Kidney epithelial cell (primary cell): ENCODE measurements at regions not wholly inside any gene's neighbourhood (a gene's known extent, or its start where the extent isn't known, plus 50 kb on each side); places are given as distances from the start of the nearest gene placed in this dataset.

Source experiments
- DNase-seq: peaks from one replicate; pipeline ENCODE4 v3.0.0-alpha.2; 2010; ENCODE audit warnings: low read depth
- H3K27me3 ChIP-seq: 2 replicates; pipeline ENCODE4 v1.6.0; 2011; ENCODE audit warnings: low read length; ENCODE audit not compliant: control insufficient read depth, insufficient read depth
- H3K36me3 ChIP-seq: 2 replicates; pipeline ENCODE4 v1.5.1; 2011; ENCODE audit warnings: low read length; ENCODE audit not compliant: control insufficient read depth, insufficient read depth
- H3K4me3 ChIP-seq: 2 replicates; pipeline ENCODE4 v1.5.1; 2011; ENCODE audit warnings: low read depth, mild to moderate bottlenecking, control low read depth, low read length
- CTCF ChIP-seq: IDR thresholded peaks from 2 replicates; pipeline ENCODE4 v1.5.1; 2011; ENCODE audit warnings: mild to moderate bottlenecking, moderate library complexity, low read length, control low read depth, inconsistent platforms; ENCODE audit not compliant: insufficient read depth, poor library complexity, severe bottlenecking

- H3K36me3 ChIP-seq = no peaks in the 10 kb centered on the region
- no peak for DNase-seq
- H3K27me3 ChIP-seq = no peaks in the 10 kb centered on the region
- TF ChIP-seq CTCF = no peak
- no peak overlapping the region for H3K4me3 ChIP-seq
Observed at GRCh38 chr2:145593280-145593679, 1073.4 kb upstream of the ZEB2 start.

- TF ChIP-seq CTCF = no peak
- no peaks in the 10 kb centered on the region for H3K27me3 ChIP-seq
- no peak overlapping the region for H3K4me3 ChIP-seq
- DNase-seq = no peak
- no peaks in the 10 kb centered on the region for H3K36me3 ChIP-seq
Observed at GRCh38 chr2:145592361-145592760, 1072.4 kb upstream of the ZEB2 start.

GRCh38 chr2:145591109-145591809, 1071.3 kb upstream of the ZEB2 start:
- DNase-seq = no peak
- Histone ChIP-seq H3K36me3 (no peaks in the 10 kb centered on the region), H3K27me3 (no peaks in the 10 kb centered on the region), H3K4me3 (no peak overlapping the region)
- no peak for TF ChIP-seq CTCF

GRCh38 chr2:145587922-145588321, 1068.0 kb upstream of the ZEB2 start:
- no peak for TF ChIP-seq CTCF
- Histone ChIP-seq H3K4me3 (no peak overlapping the region), H3K27me3 (no peaks in the 10 kb centered on the region), H3K36me3 (no peaks in the 10 kb centered on the region)
- DNase-seq = no peak

GRCh38 chr2:145584353-145584752, 1064.4 kb upstream of the ZEB2 start:
- Histone ChIP-seq H3K4me3 (no peak overlapping the region), H3K27me3 (no peaks in the 10 kb centered on the region), H3K36me3 (no peaks in the 10 kb centered on the region)
- TF ChIP-seq CTCF = no peak
- DNase-seq = no peak

- Histone ChIP-seq H3K36me3 (no peaks in the 10 kb centered on the region), H3K27me3 (no peaks in the 10 kb centered on the region), H3K4me3 (no peak overlapping the region)
- no peak for DNase-seq
- no peak for TF ChIP-seq CTCF
Observed at GRCh38 chr2:145573608-145574007, 1053.7 kb upstream of the ZEB2 start.
